ENCODE measurements at regions not wholly inside any gene's neighbourhood (a gene's known extent, or its start where the extent isn't known, plus 50 kb on each side); places are given as distances from the start of the nearest gene placed in this dataset.

GRCh38 chrX:117788339-117788738, 328.3 kb downstream of the KLHL13 start:
- Histone ChIP-seq H2AFZ (ENCODE audit: low read depth, low read length) (no peak overlapping the region), H4K20me1 (replicated peaks; ENCODE audit: control insufficient read depth, insufficient read depth, low read length) (no peaks in the 10 kb centered on the region), H3K9me1 (ENCODE audit: control insufficient read depth, insufficient read depth, low read length) (no peaks in the 10 kb centered on the region), H3K4me1 (replicated peaks in 1 of 2; ENCODE audit: control insufficient read depth in 2 of 2, insufficient read depth in 2 of 2, low read length in 2 of 2) (no peaks in the 10 kb centered on the region), H3K79me2 (ENCODE audit: control insufficient read depth, insufficient read depth, low read length) (no peaks in the 10 kb centered on the region), H3K27ac (ENCODE audit: extremely low read depth, low read depth, low read length) (no peak overlapping the region), H3K4me3 (no peak overlapping the region), H3K9me3 (replicated peaks; ENCODE audit: control insufficient read depth, insufficient read depth, low read depth, low read length) (no peaks in the 10 kb centered on the region), H3K9ac (ENCODE audit: insufficient read depth in 1 of 2, low read depth in 2 of 2, low read length in 2 of 2) (no peak overlapping the region), H3K36me3 (ENCODE audit: control insufficient read depth, insufficient read depth, low read length) (no peaks in the 10 kb centered on the region), H3K27me3 (ENCODE audit: control insufficient read depth in 2 of 2, insufficient read depth in 2 of 2, low read length in 2 of 2) (no peaks in the 10 kb centered on the region), H3K4me2 (ENCODE audit: insufficient read depth, low read length) (no peak overlapping the region)
- TF ChIP-seq POLR2A (conservative IDR thresholded peaks at IDR 0.05) (no peak), CXXC5 (CRISPR knock-in tag; IDR thresholded peaks at IDR 0.05) (no peak), ZNF23 (CRISPR knock-in tag; IDR thresholded peaks at IDR 0.05) (no peak), ZNF354B (CRISPR knock-in tag; IDR thresholded peaks at IDR 0.05) (no peak), KDM1A (IDR thresholded peaks at IDR 0.05) (no peak), TCF15 (CRISPR knock-in tag; IDR thresholded peaks at IDR 0.05) (no peak), TCFL5 (CRISPR knock-in tag; conservative IDR thresholded peaks at IDR 0.05) (no peak), ZNF586 (CRISPR knock-in tag; conservative IDR thresholded peaks at IDR 0.05) (no peak), RFX1 (IDR thresholded peaks at IDR 0.05) (no peak), U2AF2 (optimal IDR thresholded peaks at IDR 0.05; ENCODE audit: low read depth, low read length) (no peak), FOXP1 (CRISPR knock-in tag; IDR thresholded peaks at IDR 0.05) (no peak)
- intact Hi-C loops (cut with micrococcal nuclease), result no loop called here
- FAIRE-seq, result no peak
- POLR2A ChIA-PET, result no interaction called here
- no TSS peak for BruUV-seq (replicated peaks)
- DNase-seq (ENCODE audit: extremely low read depth in 1 of 4, low spot score in 3 of 4), result no peak
- ATAC-seq, result no peak
- CTCF ChIA-PET (ENCODE audit: low intra/inter-chr PET ratio), result no interaction called here
- WGBS (ENCODE audit: insufficient coverage, low coverage, missing lambda C conversion rate), result 5% methylated on average over 2 of the region's 2 CpGs
- in situ Hi-C loops (cut with MboI), result no loop called here
